Neural progenitor cell (in vitro differentiated cells): ENCODE measurements at regions not wholly inside any gene's neighbourhood (a gene's known extent, or its start where the extent isn't known, plus 50 kb on each side); places are given as distances from the start of the nearest gene placed in this dataset.

Source experiments
- DNase-seq: peaks from one replicate; pipeline ENCODE4 v3.0.0-alpha.2; 2016; ENCODE audit warnings: low spot score
- H2AFZ ChIP-seq: fragments of 200-600 bp; sonication (generic); replicated peaks from 2 replicates; pipeline ENCODE4 v1.6.1; 2016; ENCODE audit warnings: antibody characterized with exemption
- H3F3A ChIP-seq: fragments of 200-600 bp; sonication (generic); 2 replicates; pipeline ENCODE4 v1.6.1; 2016; ENCODE audit warnings: antibody characterized with exemption, low read depth
- H3K27ac ChIP-seq: fragments of 200-600 bp; sonication (generic); 2 replicates; pipeline ENCODE4 v1.5.1; 2016; ENCODE audit warnings: mild to moderate bottlenecking
- H3K27me3 ChIP-seq: fragments of 200-600 bp; sonication (generic); 2 replicates; pipeline ENCODE4 v1.6.1; 2016; ENCODE audit warnings: mild to moderate bottlenecking, moderate library complexity
- H3K36me3 ChIP-seq: fragments of 200-600 bp; sonication (generic); 2 replicates; pipeline ENCODE4 v1.5.1; 2016
- H3K4me1 ChIP-seq: fragments of 200-600 bp; sonication (generic); 2 replicates; pipeline ENCODE4 v1.6.1; 2016; ENCODE audit warnings: mixed run types
- H3K4me2 ChIP-seq: fragments of 200-600 bp; sonication (generic); 2 replicates; pipeline ENCODE4 v1.6.1; 2016
- H3K4me3 ChIP-seq: fragments of 200-600 bp; sonication (generic); 2 replicates; pipeline ENCODE4 v1.5.1; 2016
- H3K79me2 ChIP-seq: fragments of 200-600 bp; sonication (generic); 2 replicates; pipeline ENCODE4 v1.6.1; 2016; ENCODE audit warnings: low read depth
- H3K9ac ChIP-seq: fragments of 200-600 bp; sonication (generic); 2 replicates; pipeline ENCODE4 v1.6.1; 2016
- H3K9me3 ChIP-seq: fragments of 200-600 bp; sonication (generic); 2 replicates; pipeline ENCODE4 v1.5.1; 2016; ENCODE audit warnings: low read depth
- H4K20me1 ChIP-seq: fragments of 200-600 bp; sonication (generic); 2 replicates; pipeline ENCODE4 v1.6.1; 2016; ENCODE audit warnings: low read depth
- H3K27ac Mint-ChIP-seq: 3 replicates; pipeline ENCODE4 v1.8.0; 2021; ENCODE audit warnings: mixed read lengths
- H3K27me3 Mint-ChIP-seq: 2 replicates; pipeline ENCODE4 v1.8.0; 2022; ENCODE audit warnings: low read depth, mild to moderate bottlenecking, inconsistent platforms, moderate library complexity, mixed read lengths; ENCODE audit not compliant: insufficient read depth
- H3K36me3 Mint-ChIP-seq: 3 replicates; pipeline ENCODE4 v1.8.0; 2021; ENCODE audit warnings: mixed read lengths
- H3K4me1 Mint-ChIP-seq: 3 replicates; pipeline ENCODE4 v1.8.0; 2021; ENCODE audit warnings: mixed read lengths
- H3K4me3 Mint-ChIP-seq: 3 replicates; pipeline ENCODE4 v1.8.0; 2021; ENCODE audit warnings: mild to moderate bottlenecking, moderate library complexity, mixed read lengths
- H3K9me3 Mint-ChIP-seq: 3 replicates; pipeline ENCODE4 v1.8.0; 2020; ENCODE audit warnings: mixed read lengths
- EZH2 ChIP-seq: fragments of 200-600 bp; sonication (generic); IDR thresholded peaks from 2 replicates; pipeline ENCODE4 v1.6.1; 2017; ENCODE audit warnings: antibody characterized with exemption, mild to moderate bottlenecking, moderate library complexity
- EZH2phosphoT487 ChIP-seq: fragments of 200-600 bp; sonication (generic); IDR thresholded peaks from 2 replicates; pipeline ENCODE4 v1.6.1; 2017; ENCODE audit warnings: antibody characterized with exemption
- TF ChIP-seq, protein P1 (sequence below): fragments of 200-600 bp; sonication (generic); IDR thresholded peaks from 2 replicates; pipeline ENCODE4 v1.5.1; 2017; ENCODE audit warnings: antibody characterized with exemption, mild to moderate bottlenecking

DNA sequence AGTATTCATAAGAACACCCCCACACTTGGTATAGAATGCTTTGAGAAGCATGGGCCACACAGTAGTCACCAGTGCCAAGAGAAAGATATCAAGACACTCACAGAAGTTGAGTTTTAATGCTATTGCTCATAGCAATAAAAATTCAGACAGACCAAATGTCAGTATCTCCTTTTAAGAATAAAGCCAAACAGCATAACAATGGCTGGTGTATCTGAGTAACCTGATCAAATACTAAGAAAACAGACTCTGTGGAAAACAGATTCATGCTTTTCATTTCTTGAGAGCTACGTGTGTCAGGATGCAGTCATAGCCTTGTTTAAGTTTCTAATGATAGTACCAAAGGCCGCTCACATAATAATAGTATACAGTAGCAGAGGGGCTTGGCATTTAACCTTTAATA, 778.5 kb downstream of the MECOM start:
- Histone ChIP-seq H3K9ac (no peak overlapping the region), H3K9me3 (no peaks in the 10 kb centered on the region), H3K4me3 (no peak overlapping the region), H3K27ac (no peak overlapping the region), H3K4me1 (no peaks in the 10 kb centered on the region), H3K36me3 (no peaks in the 10 kb centered on the region), H3K79me2 (no peaks in the 10 kb centered on the region), H3K27me3 (no peaks in the 10 kb centered on the region), H3F3A (no peaks in the 10 kb centered on the region), H2AFZ (no peak overlapping the region), H3K4me2 (no peak overlapping the region), H4K20me1 (no peaks in the 10 kb centered on the region)
- Mint-ChIP-seq H3K36me3 (no peaks in the 10 kb centered on the region), H3K9me3 (no peaks in the 10 kb centered on the region), H3K27ac (no peak overlapping the region), H3K4me1 (peaks cover 2% of the 10 kb centered on the region), H3K27me3 (peaks cover 2% of the 10 kb centered on the region), H3K4me3 (no peak overlapping the region)
- TF ChIP-seq EZH2 (no peak), EZH2phosphoT487 (no peak)
- TF ChIP-seq, protein P1, sequence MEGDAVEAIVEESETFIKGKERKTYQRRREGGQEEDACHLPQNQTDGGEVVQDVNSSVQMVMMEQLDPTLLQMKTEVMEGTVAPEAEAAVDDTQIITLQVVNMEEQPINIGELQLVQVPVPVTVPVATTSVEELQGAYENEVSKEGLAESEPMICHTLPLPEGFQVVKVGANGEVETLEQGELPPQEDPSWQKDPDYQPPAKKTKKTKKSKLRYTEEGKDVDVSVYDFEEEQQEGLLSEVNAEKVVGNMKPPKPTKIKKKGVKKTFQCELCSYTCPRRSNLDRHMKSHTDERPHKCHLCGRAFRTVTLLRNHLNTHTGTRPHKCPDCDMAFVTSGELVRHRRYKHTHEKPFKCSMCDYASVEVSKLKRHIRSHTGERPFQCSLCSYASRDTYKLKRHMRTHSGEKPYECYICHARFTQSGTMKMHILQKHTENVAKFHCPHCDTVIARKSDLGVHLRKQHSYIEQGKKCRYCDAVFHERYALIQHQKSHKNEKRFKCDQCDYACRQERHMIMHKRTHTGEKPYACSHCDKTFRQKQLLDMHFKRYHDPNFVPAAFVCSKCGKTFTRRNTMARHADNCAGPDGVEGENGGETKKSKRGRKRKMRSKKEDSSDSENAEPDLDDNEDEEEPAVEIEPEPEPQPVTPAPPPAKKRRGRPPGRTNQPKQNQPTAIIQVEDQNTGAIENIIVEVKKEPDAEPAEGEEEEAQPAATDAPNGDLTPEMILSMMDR, result no peak
- no peak for DNase-seq

DNA sequence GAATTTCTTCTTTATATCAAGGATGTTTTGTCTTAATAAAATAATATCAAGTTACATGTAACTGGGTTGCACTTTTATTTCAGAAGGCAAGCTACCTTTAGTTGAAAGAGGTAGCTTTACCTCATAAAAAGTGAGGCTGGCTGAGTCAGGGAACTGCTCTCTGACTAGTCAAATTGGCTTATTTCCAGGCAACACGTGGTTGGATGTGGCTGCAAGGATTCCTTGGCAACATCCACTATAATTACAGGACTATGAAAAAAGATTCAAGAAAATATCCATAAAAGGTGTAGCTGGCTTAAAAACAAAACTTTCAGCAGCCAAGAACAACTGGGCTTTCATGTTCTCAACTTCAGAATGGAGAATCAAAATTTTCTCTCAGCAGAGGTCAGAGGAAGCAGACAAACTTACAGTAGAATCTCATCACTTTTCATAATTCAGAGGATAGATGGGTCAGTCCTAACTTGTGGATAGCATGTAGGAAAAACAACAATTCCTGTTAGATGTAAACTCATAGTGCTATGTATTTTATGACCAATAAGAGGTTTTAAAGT, 779.1 kb downstream of the MECOM start:
- Histone ChIP-seq H3K79me2 (no peaks in the 10 kb centered on the region), H3K9me3 (no peaks in the 10 kb centered on the region), H3K36me3 (no peaks in the 10 kb centered on the region), H3K4me3 (no peak overlapping the region), H3K27ac (no peak overlapping the region), H3F3A (no peaks in the 10 kb centered on the region), H3K4me2 (no peak overlapping the region), H2AFZ (no peak overlapping the region), H3K4me1 (no peaks in the 10 kb centered on the region), H4K20me1 (no peaks in the 10 kb centered on the region), H3K9ac (no peak overlapping the region), H3K27me3 (no peaks in the 10 kb centered on the region)
- H3K4me1 Mint-ChIP-seq, result peaks cover 2% of the 10 kb centered on the region
- H3K27me3 Mint-ChIP-seq, result peaks cover 2% of the 10 kb centered on the region
- H3K27ac Mint-ChIP-seq, result no peak overlapping the region
- no peaks in the 10 kb centered on the region for H3K9me3 Mint-ChIP-seq
- H3K4me3 Mint-ChIP-seq, result no peak overlapping the region
- no peaks in the 10 kb centered on the region for H3K36me3 Mint-ChIP-seq
- DNase-seq, result no peak
- TF ChIP-seq EZH2, result no peak
- TF ChIP-seq EZH2phosphoT487, result no peak
- TF ChIP-seq, protein P1, result no peak

DNA sequence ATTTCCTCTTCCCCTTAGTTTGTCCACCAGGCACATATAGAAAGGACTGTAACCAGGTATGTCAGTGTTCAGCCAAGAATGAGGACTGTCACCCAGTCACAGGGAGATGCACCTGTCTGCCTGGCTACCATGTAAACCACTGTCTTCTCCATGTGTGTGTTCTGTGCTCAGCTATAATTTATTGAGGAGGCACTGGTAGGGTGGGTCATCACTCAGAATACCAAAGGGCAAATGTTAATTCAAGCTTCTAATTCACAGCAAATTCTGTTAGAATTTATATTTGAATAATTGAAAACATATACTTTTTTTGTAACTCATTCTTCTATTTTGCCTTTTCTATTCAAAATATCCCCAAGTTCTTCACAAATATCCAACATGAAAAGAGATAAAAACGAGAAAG, 780.4 kb downstream of the MECOM start:
- no peaks in the 10 kb centered on the region for H3K27me3 ChIP-seq
- no peaks in the 10 kb centered on the region for H3K9me3 ChIP-seq
- no peaks in the 10 kb centered on the region for H3F3A ChIP-seq
- Mint-ChIP-seq H3K36me3 (no peaks in the 10 kb centered on the region), H3K27me3 (peaks cover 2% of the 10 kb centered on the region), H3K27ac (no peak overlapping the region), H3K4me3 (no peak overlapping the region), H3K9me3 (no peaks in the 10 kb centered on the region), H3K4me1 (peaks cover 2% of the 10 kb centered on the region)
- no peak for DNase-seq
- no peaks in the 10 kb centered on the region for H3K79me2 ChIP-seq
- H4K20me1 ChIP-seq, result no peaks in the 10 kb centered on the region
- no peaks in the 10 kb centered on the region for H3K4me1 ChIP-seq
- TF ChIP-seq EZH2 (no peak), EZH2phosphoT487 (no peak)
- TF ChIP-seq, protein P1, result no peak
- no peak overlapping the region for H2AFZ ChIP-seq
- H3K4me3 ChIP-seq, result no peak overlapping the region
- no peaks in the 10 kb centered on the region for H3K36me3 ChIP-seq
- no peak overlapping the region for H3K9ac ChIP-seq
- no peak overlapping the region for H3K4me2 ChIP-seq
- H3K27ac ChIP-seq, result no peak overlapping the region
